ENCODE measurements at regions not wholly inside any gene's neighbourhood (a gene's known extent, or its start where the extent isn't known, plus 50 kb on each side); places are given as distances from the start of the nearest gene placed in this dataset.
A peak's percentile ranks its signal among the peaks of the same experiment; 100 is the strongest.
"Not testable (repeated sequence)": the region's sequence is repeated elsewhere in the genome, so short reads cannot be mapped to it uniquely, and the experiment has no call there.

DNA sequence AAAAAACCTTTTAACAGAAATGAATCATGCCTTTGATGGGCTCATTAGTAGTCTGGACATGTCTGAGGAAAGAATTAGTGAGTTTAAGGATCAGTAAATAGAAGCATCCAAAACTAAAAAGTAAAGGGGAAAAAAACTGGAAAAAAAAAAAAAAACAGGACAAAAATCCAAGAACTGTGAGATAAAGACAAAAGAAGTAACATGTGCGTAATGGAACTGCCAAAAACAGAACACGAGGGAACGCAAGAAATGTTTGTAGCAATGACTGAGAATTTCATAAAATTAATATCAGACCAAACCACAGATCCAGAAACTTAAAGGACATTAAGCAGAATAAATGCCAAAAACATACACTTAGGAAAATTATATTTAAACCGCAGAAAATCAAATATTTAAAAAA is 77.4 kb downstream of the MS4A13 start:
- no peak for DNase-seq

DNA sequence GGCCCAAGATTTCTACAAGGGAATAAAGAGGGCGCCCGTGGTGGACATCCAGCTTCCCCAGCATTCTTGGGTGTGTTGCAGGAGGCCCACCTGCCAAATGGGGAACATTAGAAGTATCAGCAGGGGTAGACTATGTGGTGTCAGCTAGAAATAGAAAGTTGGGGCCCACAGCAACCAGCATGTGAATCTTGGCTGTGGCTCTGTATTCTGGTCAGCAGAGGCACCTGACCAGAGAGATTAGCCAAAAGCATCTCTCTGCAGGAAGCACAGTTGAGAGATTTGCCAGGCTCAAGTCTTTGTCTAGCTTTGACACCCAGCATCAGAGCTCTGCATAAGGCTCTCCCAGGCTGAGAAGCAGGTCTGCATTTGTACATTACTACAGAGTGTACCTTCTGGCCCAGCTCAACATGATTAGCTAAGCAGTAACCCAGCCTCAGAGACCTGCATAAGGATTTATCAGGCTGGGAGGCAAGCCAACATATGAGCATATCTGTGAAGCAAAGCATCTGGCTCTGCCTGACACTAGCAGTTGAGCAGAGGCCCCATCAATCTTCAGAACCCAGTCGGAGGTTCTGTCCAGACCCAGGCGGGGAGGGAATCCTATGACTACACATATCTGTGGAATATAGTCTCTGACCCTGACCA is 79.9 kb downstream of the MS4A13 start:
- DNase-seq = no peak

DNA sequence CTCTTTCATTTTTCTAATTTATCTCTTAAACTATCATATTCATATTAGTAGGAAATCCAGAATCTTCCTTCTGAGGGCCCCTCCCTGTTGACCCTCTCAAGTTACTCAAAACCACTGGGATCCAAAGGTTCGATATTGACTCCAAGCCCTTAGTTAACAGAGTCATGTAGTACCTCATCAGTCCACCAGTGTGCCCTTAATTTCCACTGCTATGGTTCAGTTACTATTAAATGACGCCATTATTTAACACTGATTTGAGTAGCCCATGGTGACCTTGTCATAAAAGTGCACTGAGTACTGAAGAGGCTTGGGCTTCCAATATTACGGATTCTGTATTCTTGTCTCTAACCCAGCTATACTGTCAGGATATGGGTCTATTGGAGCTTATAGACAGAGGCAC is 91.9 kb upstream of the MS4A8 start:
- DNase-seq = no peak

DNA sequence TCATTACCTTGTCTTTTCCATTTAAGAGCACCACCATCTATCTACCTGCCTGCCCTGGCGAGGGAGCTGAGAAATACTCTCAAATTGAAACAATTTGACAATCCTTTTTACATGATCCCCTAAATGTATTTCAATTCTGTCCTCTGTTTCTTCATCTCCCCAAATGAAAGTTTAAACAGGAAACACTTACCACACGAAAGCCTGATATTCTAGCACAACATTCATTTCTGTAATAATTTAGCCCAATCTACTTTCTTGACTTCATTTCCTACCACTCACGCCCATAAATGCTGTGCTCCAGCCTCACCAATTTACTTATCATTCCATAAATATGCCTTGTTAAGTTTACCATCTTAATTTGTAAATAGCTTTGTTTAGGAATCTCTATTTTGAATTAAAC is 89.8 kb upstream of the MS4A8 start:
- no peak for DNase-seq

DNA sequence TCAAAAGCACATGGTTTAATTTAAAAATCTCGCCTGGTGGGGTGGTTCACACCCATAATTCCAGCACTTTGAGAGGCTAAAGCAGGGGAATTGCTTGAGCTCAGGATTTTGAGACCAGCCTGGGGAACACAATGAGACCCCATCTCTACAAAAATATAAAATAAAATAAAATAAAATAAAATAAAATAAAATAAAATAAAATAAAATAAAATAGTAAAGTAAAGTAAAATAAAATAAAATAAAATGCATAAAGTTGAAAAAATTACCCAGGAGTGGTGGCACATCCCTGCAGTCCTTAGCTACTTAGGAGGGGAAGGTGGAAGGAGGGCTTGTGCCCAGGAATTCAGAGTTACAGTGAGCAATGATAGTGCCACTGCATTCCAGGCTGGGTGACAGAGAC is 88.7 kb upstream of the MS4A8 start:
- no peak for DNase-seq

DNA sequence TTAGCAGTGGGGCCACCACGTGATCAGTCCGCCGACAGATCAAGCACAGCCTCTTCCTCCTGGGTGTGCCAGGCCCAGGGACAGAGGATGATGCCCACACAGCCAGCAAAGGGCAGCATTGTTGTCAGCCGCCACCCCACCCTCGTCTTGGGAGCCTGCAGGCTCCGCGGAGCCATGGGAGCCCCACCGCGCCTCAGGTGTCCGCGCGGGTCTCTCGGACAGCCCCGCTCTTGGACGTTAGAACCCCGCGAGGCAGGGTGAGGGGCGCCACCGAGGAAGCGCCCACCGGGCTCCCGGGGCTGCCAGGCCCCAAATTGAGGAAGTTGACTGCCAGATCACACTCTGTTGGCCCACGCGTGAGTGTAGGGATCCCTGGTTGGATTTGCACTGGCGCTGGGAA is 83.9 kb upstream of the MS4A8 start:
- DNase-seq = no peak

DNA sequence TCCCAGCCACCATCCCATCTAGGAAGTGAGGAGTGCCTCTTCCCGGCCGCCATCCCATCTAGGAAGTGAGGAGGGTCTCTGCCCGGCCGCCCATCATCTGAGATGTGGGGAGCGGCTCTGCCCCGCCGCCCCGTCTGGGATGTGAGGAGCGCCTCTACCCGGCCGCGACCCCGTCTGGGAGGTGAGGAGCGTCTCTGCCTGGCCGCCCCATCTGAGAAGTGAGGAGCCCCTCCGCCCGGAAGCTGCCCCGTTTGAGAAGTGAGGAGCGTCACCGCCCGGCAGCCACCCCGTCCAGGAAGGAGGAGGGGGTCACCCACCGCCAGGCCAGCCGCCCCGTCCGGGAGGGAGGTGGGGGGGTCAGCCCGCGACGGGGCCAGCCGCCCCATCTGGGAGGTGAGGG is 77.5 kb upstream of the MS4A8 start:
- not testable (repeated sequence) for DNase-seq

DNA sequence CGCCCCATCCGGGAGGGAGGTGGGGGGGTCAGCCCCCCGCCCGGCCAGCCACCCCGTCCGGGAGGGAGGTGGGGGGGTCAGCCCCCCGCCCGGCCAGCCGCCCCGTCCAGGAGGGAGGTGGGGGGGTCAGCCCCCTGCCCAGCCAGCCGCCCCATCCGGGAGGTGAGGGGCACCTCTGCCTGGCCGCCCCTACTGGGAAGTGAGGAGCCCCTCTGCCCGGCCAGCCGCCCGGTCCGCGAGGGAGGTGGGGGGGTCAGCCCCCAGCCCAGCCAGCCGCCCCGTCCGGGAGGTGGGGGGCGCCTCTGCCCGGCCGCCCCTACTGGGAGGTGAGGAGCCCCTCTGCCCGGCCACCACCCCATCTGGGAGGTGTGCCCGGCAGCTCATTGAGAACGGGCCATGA is 76.6 kb upstream of the MS4A8 start:
- DNase-seq = not testable (repeated sequence)

DNA sequence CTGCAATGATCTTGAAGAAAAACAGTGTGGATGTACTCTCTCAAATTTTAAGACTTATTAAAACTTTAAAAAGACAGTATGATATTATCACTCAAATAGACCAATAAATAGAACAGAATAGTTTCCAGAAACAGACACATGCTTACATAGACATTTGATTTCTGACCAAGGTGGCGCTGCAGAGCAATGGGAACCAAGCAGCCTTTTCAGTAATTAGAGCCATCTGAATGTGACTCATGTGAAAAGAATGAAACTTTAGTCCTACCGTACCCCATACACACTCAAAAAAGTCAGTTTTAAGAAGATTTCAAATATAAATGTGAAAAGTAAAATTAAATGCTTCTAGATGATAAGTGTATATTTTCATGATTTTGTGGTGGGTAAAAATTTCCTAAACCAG is 74.2 kb upstream of the MS4A8 start:
- peak; percentile 56 for DNase-seq

DNA sequence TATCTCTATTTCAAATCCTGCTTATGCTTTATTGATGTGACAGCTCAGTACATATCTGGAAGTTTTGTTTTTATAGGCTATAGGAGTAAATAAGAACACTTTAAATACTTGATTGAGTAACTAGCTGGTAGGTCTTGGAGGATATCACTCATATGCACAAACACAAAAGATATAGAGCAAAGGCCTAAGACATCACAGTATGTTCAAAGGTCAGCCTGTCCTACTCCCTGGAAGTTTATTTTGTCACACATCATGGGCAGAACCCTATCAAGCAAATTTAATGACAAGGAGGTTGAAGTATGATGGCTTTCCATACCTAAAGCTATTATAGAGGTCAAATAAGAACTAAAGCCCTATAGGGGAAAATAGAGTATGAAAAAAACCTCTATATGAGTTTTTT is 70.0 kb upstream of the MS4A8 start:
- DNase-seq = no peak

DNA sequence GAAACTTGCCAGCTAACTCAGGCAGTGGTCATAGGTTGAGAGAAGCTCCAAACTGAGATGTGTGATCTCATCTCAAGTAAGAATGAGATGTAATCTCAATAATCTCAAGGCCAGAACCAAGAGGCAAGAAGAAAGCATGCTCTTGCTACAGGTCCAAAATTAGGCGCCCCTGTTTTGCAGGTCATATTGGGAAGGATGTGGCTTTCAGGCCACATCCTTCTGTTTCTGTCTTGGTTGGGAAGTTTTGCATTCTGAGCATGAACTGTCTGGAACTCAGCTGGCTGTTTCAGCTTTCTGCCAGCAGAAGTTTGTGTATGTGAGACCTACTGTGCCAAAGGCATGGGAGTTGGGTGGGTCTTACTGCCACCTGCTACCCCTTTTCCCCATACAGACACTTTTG is 67.5 kb upstream of the MS4A8 start:
- no peak for DNase-seq

DNA sequence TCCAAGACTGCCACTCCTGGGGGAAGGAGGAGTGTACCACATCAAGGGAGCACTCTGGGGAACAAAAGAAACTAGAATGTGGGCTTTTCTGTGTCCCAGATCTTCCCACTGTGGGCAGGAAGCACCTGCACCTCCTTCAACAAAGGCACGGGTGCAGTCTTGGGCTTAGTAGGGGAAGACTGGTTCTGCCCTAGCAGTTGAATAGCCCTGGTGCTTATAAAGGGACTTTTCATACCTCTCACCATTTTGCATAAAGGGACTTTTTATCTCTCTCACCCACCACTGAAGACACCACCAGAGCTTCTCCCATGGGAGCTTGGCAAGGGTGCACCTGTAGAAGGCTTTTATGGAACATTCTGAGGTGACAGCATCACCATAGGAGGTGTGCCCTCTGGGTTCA is 65.8 kb upstream of the MS4A8 start:
- no peak for DNase-seq

DNA sequence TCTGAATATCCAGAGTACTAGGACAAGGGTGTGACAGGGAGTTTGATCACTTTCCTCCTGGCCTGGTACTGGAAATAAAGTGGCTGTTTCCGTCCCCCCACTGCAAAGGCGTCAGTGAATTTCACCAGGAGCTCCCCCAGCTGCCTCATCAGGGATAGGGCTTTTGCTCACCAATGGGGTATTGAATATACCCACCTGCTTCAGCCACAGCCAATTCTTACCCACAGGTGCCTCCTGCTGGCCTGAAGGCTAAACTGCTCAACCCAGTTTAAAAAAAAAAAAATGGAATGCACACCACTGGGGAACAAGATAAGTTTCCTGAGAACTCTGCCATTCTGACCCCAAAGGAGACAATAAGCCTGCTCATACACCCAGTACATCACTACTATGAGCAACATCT is 65.3 kb upstream of the MS4A8 start:
- no peak for DNase-seq

DNA sequence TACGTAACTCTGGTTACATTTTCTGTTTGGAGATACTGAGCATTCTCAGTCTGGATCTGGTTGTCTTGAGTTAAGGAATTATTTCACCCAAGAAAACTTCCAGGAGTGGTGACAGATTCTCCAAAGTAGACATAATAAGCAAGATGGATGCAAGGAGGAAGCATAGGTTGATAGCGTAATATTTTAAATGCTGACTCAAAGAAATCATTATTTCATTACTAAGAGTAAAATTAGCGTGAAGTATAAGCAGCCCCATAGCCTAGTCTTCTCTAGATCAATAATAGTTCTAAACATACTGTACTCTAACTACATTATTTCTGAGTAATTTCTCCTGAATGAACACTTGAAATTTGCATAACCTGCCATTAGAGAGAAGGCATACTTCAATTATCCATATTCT is 57.5 kb upstream of the MS4A8 start:
- DNase-seq = no peak

DNA sequence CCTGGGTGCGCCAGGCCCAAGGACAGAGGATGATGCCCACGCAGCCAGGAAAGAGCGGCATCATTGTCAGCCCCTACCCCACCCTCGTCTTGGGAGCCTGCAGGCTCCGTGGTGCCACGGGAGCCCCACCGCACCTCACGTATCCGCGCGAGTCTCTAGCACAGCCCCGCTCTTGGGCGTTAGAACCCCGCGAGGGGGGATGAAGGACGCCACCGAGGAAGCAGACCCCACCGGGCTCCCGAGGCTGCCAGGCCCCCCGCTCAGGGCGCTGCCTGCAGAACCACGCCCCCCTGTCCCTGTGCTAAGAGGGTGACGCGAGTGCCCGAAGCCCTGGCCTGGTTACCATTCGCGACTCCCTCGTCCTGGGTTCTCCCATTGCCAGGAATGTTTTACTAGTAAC is 52.3 kb upstream of the MS4A8 start:
- DNase-seq = no peak

Measured in kidney glomerular epithelial cell (primary cell).